Parathyroid adenoma (tissue), 2 donors: ENCODE measurements at regions not wholly inside any gene's neighbourhood (a gene's known extent, or its start where the extent isn't known, plus 50 kb on each side); places are given as distances from the start of the nearest gene placed in this dataset.
"Not testable (repeated sequence)": the region's sequence is repeated elsewhere in the genome, so short reads cannot be mapped to it uniquely, and the experiment has no call there.

Source experiments
- H2AFZ ChIP-seq: fragments of 300-600 bp; sonication (generic); one replicate; pipeline ENCODE4 v1.7.0; 2017; ENCODE audit warnings: antibody characterized with exemption, mild to moderate bottlenecking
- H3K27ac ChIP-seq: fragments of 300-600 bp; sonication (generic); one replicate; pipeline ENCODE4 v1.7.0; 2017
- H3K27me3 ChIP-seq: fragments of 300-600 bp; sonication (generic); one replicate; pipeline ENCODE4 v1.7.0; 2017; ENCODE audit warnings: low read length; ENCODE audit not compliant: control insufficient read depth, insufficient read depth
- H3K36me3 ChIP-seq: fragments of 300-600 bp; sonication (generic); one replicate; pipeline ENCODE4 v1.7.0; 2017; ENCODE audit warnings: low read length; ENCODE audit not compliant: control insufficient read depth, insufficient read depth
- H3K4me1 ChIP-seq: fragments of 300-600 bp; sonication (generic); one replicate; pipeline ENCODE4 v1.7.0; 2017; ENCODE audit warnings: control low read depth
- H3K4me2 ChIP-seq: fragments of 300-600 bp; sonication (generic); one replicate; pipeline ENCODE4 v1.7.0; 2017; ENCODE audit warnings: low read length
- H3K4me3 ChIP-seq: fragments of 300-600 bp; sonication (generic); one replicate; pipeline ENCODE4 v1.7.0; 2017; ENCODE audit warnings: low read depth, low read length
- H3K79me2 ChIP-seq: fragments of 300-600 bp; sonication (generic); one replicate; pipeline ENCODE4 v1.7.0; 2017; ENCODE audit warnings: control low read depth
- H3K9ac ChIP-seq: fragments of 300-600 bp; sonication (generic); one replicate; pipeline ENCODE4 v1.7.0; 2017; ENCODE audit warnings: mild to moderate bottlenecking
- H3K9me3 ChIP-seq: fragments of 300-600 bp; sonication (generic); one replicate; pipeline ENCODE4 v1.7.0; 2017; ENCODE audit warnings: low read length; ENCODE audit not compliant: control insufficient read depth
- CTCF ChIP-seq: fragments of 300-600 bp; sonication (generic); IDR thresholded peaks from one replicate; pipeline ENCODE4 v1.7.0; 2017; ENCODE audit warnings: antibody characterized with exemption, mild to moderate bottlenecking
- donor health status: primary hyperparathyroidism.

- H3K4me3 ChIP-seq: no peak overlapping the region
- H3K9me3 ChIP-seq: no peaks in the 10 kb centered on the region
- H3K27ac ChIP-seq: no peak overlapping the region
- no peaks in the 10 kb centered on the region for H3K79me2 ChIP-seq
- no peaks in the 10 kb centered on the region for H3K36me3 ChIP-seq
- no peak overlapping the region for H2AFZ ChIP-seq
- H3K4me2 ChIP-seq: no peak overlapping the region
- no peaks in the 10 kb centered on the region for H3K4me1 ChIP-seq
- H3K27me3 ChIP-seq: no peaks in the 10 kb centered on the region
- no peak overlapping the region for H3K9ac ChIP-seq
- no peak for TF ChIP-seq CTCF
Observed at GRCh38 chr13:23087880-23088279, 92.9 kb upstream of the SGCG start.

- Histone ChIP-seq H3K79me2 (no peaks in the 10 kb centered on the region), H3K4me1 (no peaks in the 10 kb centered on the region), H3K27me3 (no peaks in the 10 kb centered on the region), H3K9me3 (no peaks in the 10 kb centered on the region), H3K4me2 (no peak overlapping the region), H2AFZ (no peak overlapping the region), H3K4me3 (no peak overlapping the region), H3K27ac (no peak overlapping the region), H3K9ac (no peak overlapping the region), H3K36me3 (no peaks in the 10 kb centered on the region)
- no peak for TF ChIP-seq CTCF
Observed at GRCh38 chr13:23098161-23098907, 82.4 kb upstream of the SGCG start.

- TF ChIP-seq CTCF: no peak
- no peak overlapping the region for H2AFZ ChIP-seq
- H3K27ac ChIP-seq: no peak overlapping the region
- H3K9me3 ChIP-seq: no peaks in the 10 kb centered on the region
- H3K4me2 ChIP-seq: no peak overlapping the region
- no peaks in the 10 kb centered on the region for H3K27me3 ChIP-seq
- H3K36me3 ChIP-seq: no peaks in the 10 kb centered on the region
- no peaks in the 10 kb centered on the region for H3K79me2 ChIP-seq
- H3K9ac ChIP-seq: no peak overlapping the region
- no peak overlapping the region for H3K4me3 ChIP-seq
- H3K4me1 ChIP-seq: no peaks in the 10 kb centered on the region
Observed at GRCh38 chr13:23105051-23105450, 75.7 kb upstream of the SGCG start.

GRCh38 chr13:23107665-23108064 is 73.1 kb upstream of the SGCG start:
- Histone ChIP-seq H3K9ac (no peak overlapping the region), H3K36me3 (no peaks in the 10 kb centered on the region), H3K4me1 (no peaks in the 10 kb centered on the region), H3K9me3 (no peaks in the 10 kb centered on the region), H2AFZ (no peak overlapping the region), H3K79me2 (no peaks in the 10 kb centered on the region), H3K27me3 (no peaks in the 10 kb centered on the region), H3K27ac (no peak overlapping the region), H3K4me3 (no peak overlapping the region), H3K4me2 (no peak overlapping the region)
- no peak for TF ChIP-seq CTCF

GRCh38 chr13:23119131-23119530 is 61.6 kb upstream of the SGCG start:
- H3K27me3 ChIP-seq: no peaks in the 10 kb centered on the region

GRCh38 chr13:23127540-23127939 is 53.2 kb upstream of the SGCG start:
- H3K9ac ChIP-seq, H3K27me3 ChIP-seq, H3K79me2 ChIP-seq, H3K4me2 ChIP-seq, H3K27ac ChIP-seq, H2AFZ ChIP-seq, H3K9me3 ChIP-seq, H3K4me3 ChIP-seq, H3K36me3 ChIP-seq, H3K4me1 ChIP-seq: not testable (repeated sequence)

More at GRCh38 chr13:23119131-23119530, 61.6 kb upstream of the SGCG start:
- no peak overlapping the region for H3K4me3 ChIP-seq
- H3K4me1 ChIP-seq: no peaks in the 10 kb centered on the region
- H3K9me3 ChIP-seq: no peaks in the 10 kb centered on the region
- no peaks in the 10 kb centered on the region for H3K36me3 ChIP-seq
- H3K9ac ChIP-seq: no peak overlapping the region
- H2AFZ ChIP-seq: no peak overlapping the region
- TF ChIP-seq CTCF: no peak
- no peak overlapping the region for H3K27ac ChIP-seq
- H3K79me2 ChIP-seq: no peaks in the 10 kb centered on the region
- H3K4me2 ChIP-seq: no peak overlapping the region
